SK-N-SH (cell line): ENCODE measurements at regions not wholly inside any gene's neighbourhood (a gene's known extent, or its start where the extent isn't known, plus 50 kb on each side); places are given as distances from the start of the nearest gene placed in this dataset.

Source experiments
- CHD2 ChIP-seq: fragments of 150-350 bp; IDR thresholded peaks from 2 replicates; pipeline ENCODE4 v1.6.1; 2018; ENCODE audit warnings: low read length; ENCODE audit not compliant: partially characterized antibody
- EZH2phosphoT487 ChIP-seq: fragments of 200-600 bp; sonication (generic); IDR thresholded peaks from 2 replicates; pipeline ENCODE4 v1.6.1; 2017; ENCODE audit warnings: low read depth, mixed run types, mild to moderate bottlenecking, antibody characterized with exemption, moderate library complexity, borderline replicate concordance
- MXI1 ChIP-seq: IDR thresholded peaks from 2 replicates; pipeline ENCODE4 v1.6.1; 2012; ENCODE audit warnings: mild to moderate bottlenecking, low read depth, low read length, improper control_type of control experiment
- POLR2AphosphoS5 ChIP-seq: IDR thresholded peaks from 2 replicates; pipeline ENCODE4 v1.6.1; 2012; ENCODE audit warnings: low read depth, low read length

- TF ChIP-seq POLR2AphosphoS5 (no peak), CHD2 (no peak), MXI1 (no peak), EZH2phosphoT487 (no peak)
These were observed 416.2 kb downstream of the IRS1 start for GRCh38 chr2:226383461-226383860.
